Effector memory CD8-positive, alpha-beta T cell (primary cell): ENCODE measurements at regions not wholly inside any gene's neighbourhood (a gene's known extent, or its start where the extent isn't known, plus 50 kb on each side); places are given as distances from the start of the nearest gene placed in this dataset.

Experiments
- ATAC-seq: fragments of 150-1000 bp; cut with Tn5 transposase; replicated peaks from 2 replicates; pipeline ENCODE4 v1.10.0; 2021; ENCODE audit warnings: mild to moderate bottlenecking, moderate library complexity
- DNase-seq, 3 experiments: peaks; one replicate each; pipeline ENCODE4 v3.0.0; 2021
- H3K27ac Mint-ChIP-seq, 2 donors: one replicate each; pipeline ENCODE4 v1.8.0; 2022; ENCODE audit warnings: mild to moderate bottlenecking in 2 of 2, mixed read lengths in 2 of 2, moderate library complexity in 2 of 2
- H3K27me3 Mint-ChIP-seq, 2 donors: one replicate each; pipeline ENCODE4 v1.8.0; 2022; ENCODE audit warnings: mixed read lengths in 2 of 2
- H3K36me3 Mint-ChIP-seq: one replicate; pipeline ENCODE4 v1.8.0; 2022; ENCODE audit warnings: mild to moderate bottlenecking, moderate library complexity, mixed read lengths; ENCODE audit not compliant: insufficient read depth
- H3K4me1 Mint-ChIP-seq, 2 donors: one replicate each; pipeline ENCODE4 v1.8.0; 2022; ENCODE audit warnings: low read depth in 2 of 2, mixed read lengths in 2 of 2
- H3K4me3 Mint-ChIP-seq, 2 donors: one replicate each; pipeline ENCODE4 v1.8.0; 2022; ENCODE audit warnings: mild to moderate bottlenecking in 2 of 2, mixed read lengths in 2 of 2, moderate library complexity in 2 of 2
- H3K9me3 Mint-ChIP-seq, 2 donors: one replicate each; pipeline ENCODE4 v1.8.0; 2022; ENCODE audit warnings: mixed read lengths in 2 of 2

DNA sequence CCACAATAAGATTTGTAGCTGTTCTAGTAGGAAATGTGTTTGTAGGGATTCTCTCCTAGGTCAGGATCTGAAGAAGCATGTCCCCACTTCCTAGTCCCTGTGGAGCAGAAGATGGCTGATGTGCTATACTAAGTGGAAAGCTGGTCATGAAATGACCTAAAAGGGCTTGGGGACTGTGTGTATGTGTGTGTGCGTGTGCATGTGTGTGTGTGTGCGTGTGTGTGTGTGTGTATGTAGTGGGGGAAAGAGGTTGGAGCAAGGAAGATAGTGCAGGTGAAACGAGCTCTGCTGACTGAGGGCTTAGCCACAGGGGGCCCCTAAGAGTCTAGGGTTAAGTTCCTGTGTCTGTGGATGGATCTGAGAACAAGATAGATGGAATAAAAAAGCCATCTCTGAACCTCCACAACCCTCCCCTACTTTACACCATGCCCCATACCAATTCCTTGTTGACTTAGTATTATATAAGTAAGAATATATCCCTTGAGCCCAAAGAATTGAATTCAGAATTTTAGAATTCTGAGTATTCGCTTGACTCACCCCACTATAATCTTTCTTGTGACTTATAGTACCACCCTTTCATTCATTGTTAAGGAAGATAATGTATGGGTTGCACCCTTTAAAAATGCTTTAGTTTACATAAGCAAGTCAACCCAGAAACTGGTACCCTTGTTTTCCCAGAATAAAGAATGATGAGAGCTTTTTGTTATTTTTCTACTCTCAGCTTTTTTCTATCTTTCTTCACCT is 96.1 kb downstream of the RPL22L1 start:
- Mint-ChIP-seq H3K27me3 (peaks cover 22 to 30% of the 10 kb centered on the region in 2 donors), H3K36me3 (no peaks in the 10 kb centered on the region), H3K27ac (no peak overlapping the region), H3K4me1 (no peaks in the 10 kb centered on the region), H3K9me3 (peaks cover 0 to 2% of the 10 kb centered on the region in 2 donors), H3K4me3 (no peak overlapping the region)
- no peak for ATAC-seq
- no peak for DNase-seq

DNA sequence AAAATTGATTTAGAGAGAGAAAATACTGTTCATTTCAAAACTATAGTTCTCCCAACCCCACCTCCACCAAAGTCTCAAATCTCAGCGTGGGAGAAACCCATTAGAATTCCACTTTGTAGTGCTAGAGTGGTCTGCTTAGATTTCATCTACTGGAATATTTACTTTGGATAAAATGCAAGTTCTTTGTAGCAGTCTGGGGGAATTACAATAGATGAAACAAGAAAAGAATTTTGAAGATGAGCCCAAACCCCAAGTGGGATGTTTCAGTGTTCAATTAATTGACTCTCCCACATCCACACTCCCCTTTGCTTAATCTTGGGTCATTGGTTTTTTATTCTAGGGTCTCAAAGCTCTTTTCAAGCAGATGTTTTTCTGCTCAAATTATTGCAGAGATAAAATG is 97.8 kb downstream of the RPL22L1 start:
- ATAC-seq, result no peak
- Mint-ChIP-seq H3K4me1 (no peaks in the 10 kb centered on the region), H3K27me3 (peaks cover 6 to 21% of the 10 kb centered on the region in 2 donors), H3K36me3 (no peaks in the 10 kb centered on the region), H3K4me3 (no peak overlapping the region), H3K9me3 (no peaks in the 10 kb centered on the region), H3K27ac (no peak overlapping the region)
- no peak for DNase-seq

DNA sequence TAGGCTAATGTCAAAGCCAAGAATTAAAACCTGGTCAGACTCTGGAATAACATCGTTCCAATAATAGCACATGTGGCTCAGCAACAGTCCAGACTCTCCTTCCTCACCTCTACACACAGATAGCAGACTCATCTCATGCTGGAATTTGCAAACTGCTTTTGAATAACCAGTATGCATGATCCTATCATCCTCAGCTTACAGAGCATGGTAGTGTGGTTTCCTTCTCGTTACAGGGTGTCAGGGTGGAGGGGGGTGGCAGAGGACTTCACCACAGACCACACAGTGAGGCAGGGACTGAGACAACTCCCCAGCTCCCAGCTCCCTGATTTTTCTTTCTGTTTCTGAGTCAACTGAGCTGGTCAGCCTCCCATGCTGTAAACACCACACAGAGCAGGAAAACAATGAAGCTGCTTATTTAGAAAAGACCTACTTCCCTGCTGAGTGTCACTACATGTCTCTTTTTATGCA is 101.6 kb downstream of the RPL22L1 start:
- DNase-seq (peak in 1 of 3 experiments; percentile 2), ATAC-seq (peak; percentile 96)
- peaks cover 0 to 20% of the 10 kb centered on the region in 2 donors for H3K27me3 Mint-ChIP-seq
- no peaks in the 10 kb centered on the region for H3K4me1 Mint-ChIP-seq
- no peaks in the 10 kb centered on the region for H3K9me3 Mint-ChIP-seq
- H3K4me3 Mint-ChIP-seq, result no peak overlapping the region
- H3K36me3 Mint-ChIP-seq, result no peaks in the 10 kb centered on the region
- no peak overlapping the region for H3K27ac Mint-ChIP-seq

DNA sequence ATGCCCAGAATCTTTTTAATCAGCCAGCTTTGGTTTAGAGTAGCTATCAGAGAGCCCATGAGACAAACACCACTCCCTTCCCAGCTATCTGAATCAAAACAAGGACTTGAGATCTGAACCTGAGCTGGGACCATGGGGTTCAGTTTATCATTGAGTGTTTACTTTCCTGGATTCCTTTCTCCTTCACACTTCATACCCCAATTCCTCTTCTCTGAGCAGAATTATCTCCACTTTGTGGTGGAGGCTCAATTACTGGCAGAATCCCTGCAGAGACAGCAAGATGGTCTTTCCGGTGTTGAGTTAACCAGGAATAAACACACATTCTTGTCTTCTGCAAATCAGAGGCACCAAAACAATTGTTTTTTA is 102.4 kb downstream of the RPL22L1 start:
- ATAC-seq (no peak), DNase-seq (no peak)
- Mint-ChIP-seq H3K27ac (no peak overlapping the region), H3K27me3 (peaks cover 0 to 20% of the 10 kb centered on the region in 2 donors), H3K9me3 (no peaks in the 10 kb centered on the region), H3K36me3 (no peaks in the 10 kb centered on the region), H3K4me3 (no peak overlapping the region), H3K4me1 (no peaks in the 10 kb centered on the region)

DNA sequence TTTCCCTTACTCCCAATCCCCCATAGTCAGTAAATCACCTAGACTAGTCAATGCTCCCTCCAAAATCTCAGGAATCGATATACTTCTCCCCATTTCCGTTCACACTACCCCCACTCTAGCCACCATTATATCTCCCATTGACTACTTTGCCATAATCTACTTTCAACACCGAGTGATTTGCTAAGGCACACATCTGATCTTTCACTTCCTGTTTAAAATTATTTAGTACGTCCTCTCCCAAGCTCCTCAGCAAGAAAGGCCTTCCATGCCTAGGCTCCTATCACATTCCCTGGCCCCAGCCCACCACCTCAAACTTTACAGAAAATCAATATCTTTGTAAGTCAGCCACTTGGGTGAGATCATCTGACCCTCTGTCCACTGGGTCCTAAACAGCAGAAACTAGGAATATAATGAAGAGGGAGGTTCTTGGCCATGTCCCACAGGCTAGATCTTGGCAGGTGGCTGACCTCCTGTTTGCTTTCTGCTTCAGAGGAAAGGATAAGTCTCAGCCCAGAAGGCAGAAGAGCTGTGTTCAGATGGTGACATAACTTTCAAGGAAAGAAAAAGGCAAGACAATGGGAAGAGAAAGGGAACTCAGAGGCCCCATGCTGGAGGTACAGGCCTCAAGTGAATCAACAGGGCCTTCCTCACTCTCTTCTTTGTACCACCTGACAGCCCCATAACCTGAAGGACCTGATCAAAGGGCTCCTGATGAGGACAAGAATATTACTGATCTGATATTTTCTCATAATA is 103.0 kb downstream of the RPL22L1 start:
- DNase-seq, result no peak
- Mint-ChIP-seq H3K9me3 (no peaks in the 10 kb centered on the region), H3K27ac (no peak overlapping the region), H3K36me3 (no peaks in the 10 kb centered on the region), H3K4me1 (no peaks in the 10 kb centered on the region), H3K4me3 (no peak overlapping the region), H3K27me3 (peaks cover 0 to 20% of the 10 kb centered on the region in 2 donors)
- no peak for ATAC-seq

DNA sequence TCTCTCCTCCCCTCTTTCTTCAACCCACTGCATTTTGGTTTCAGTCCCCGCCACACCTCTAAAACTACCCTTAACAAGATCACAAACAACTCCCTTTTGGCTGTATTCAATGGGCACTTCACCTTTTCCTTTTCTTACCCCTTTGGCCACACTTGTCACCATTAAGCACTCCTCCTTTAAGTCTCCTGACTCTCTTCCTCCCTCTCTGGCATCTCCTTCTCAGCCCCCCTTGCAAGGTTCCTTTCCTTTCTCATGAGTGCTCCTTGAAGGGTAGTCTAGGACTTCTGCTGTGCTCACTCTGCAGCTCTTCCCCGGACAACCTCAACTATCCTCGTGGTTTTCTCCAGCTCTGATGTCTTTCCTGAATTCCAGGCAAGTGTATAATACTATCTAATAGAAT is 103.7 kb downstream of the RPL22L1 start:
- no peak overlapping the region for H3K4me3 Mint-ChIP-seq
- H3K36me3 Mint-ChIP-seq, result no peaks in the 10 kb centered on the region
- H3K9me3 Mint-ChIP-seq, result no peaks in the 10 kb centered on the region
- ATAC-seq (no peak), DNase-seq (no peak)
- no peaks in the 10 kb centered on the region for H3K4me1 Mint-ChIP-seq
- H3K27me3 Mint-ChIP-seq, result peaks cover 0 to 20% of the 10 kb centered on the region in 2 donors
- H3K27ac Mint-ChIP-seq, result no peak overlapping the region

DNA sequence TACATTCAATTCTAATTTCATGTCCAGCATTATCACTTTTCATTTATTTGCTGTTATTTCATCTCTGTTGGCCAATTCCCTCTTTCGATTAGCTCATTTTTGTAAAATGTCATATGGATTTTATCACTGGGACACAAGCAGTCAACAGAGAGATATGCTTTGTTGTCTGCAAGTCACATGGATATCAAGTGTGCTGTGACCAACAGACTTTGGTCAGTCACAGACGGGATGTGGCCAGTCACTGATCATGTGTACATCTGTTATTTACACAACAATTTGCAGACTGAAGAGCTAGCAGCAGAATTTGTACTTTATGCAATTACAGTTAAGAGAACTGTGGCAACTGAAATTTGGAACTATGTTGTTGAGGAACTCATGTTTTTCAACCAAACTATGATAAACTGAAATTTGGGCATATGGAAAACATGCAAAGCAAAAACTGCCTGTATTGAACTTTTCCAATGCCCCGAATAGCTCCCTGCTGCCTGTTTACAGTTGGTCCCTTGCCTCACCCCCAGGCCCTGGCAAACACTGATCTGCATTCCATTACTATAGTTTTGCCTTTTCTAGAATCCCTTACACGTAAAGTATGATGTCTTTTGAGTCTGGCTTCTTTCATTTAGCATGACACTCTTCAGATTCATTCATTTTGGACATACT is 104.4 kb downstream of the RPL22L1 start:
- H3K27me3 Mint-ChIP-seq, result peaks cover 0 to 21% of the 10 kb centered on the region in 2 donors
- no peak overlapping the region for H3K4me3 Mint-ChIP-seq
- no peak overlapping the region for H3K27ac Mint-ChIP-seq
- H3K36me3 Mint-ChIP-seq, result no peaks in the 10 kb centered on the region
- H3K4me1 Mint-ChIP-seq, result no peaks in the 10 kb centered on the region
- ATAC-seq, result no peak
- H3K9me3 Mint-ChIP-seq, result no peaks in the 10 kb centered on the region
- DNase-seq, result no peak

DNA sequence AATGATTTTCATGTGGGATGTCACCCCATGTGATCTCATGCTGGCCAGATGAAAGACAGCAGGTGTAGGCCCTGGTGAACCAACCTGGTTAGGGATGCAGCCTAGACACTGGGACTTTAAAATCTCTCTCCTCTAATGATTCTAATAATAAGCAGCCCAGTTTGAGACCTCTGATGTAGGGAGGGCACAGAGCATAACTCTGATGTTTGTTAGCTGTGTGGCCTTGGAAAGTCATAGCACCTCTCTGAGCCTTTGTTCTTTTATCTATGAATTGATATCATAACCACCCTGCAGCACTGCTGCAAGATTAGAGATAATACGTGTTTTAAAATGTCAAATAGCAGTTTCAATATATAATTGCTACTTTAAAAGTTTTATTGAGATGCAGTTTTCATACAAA is 106.0 kb downstream of the RPL22L1 start:
- Mint-ChIP-seq H3K36me3 (no peaks in the 10 kb centered on the region), H3K27me3 (peaks cover 6 to 30% of the 10 kb centered on the region in 2 donors), H3K27ac (no peak overlapping the region), H3K4me3 (no peak overlapping the region), H3K4me1 (no peaks in the 10 kb centered on the region), H3K9me3 (no peaks in the 10 kb centered on the region)
- ATAC-seq (no peak), DNase-seq (no peak)

DNA sequence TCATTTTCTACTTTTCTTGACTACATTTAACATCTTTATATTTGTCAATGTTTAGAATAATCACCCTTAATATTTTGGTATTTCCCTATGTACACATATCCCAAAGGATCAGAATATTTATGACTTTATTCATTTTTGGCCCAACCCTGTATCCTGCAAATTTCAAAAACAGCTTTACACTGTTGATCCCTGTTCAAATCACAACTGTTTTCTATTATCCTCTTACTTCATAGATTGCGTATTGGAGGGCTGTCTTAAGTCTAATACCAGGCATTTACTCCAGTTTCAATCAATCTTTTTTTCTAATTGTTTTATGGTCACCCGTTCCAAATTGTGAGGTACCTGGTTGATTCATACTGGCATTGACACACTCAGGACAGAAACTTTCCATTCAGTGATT is 107.9 kb downstream of the RPL22L1 start:
- Mint-ChIP-seq H3K27me3 (peaks cover 6 to 30% of the 10 kb centered on the region in 2 donors), H3K9me3 (no peaks in the 10 kb centered on the region), H3K4me1 (no peaks in the 10 kb centered on the region), H3K36me3 (no peaks in the 10 kb centered on the region), H3K4me3 (no peak overlapping the region), H3K27ac (no peak overlapping the region)
- ATAC-seq (no peak), DNase-seq (no peak)

DNA sequence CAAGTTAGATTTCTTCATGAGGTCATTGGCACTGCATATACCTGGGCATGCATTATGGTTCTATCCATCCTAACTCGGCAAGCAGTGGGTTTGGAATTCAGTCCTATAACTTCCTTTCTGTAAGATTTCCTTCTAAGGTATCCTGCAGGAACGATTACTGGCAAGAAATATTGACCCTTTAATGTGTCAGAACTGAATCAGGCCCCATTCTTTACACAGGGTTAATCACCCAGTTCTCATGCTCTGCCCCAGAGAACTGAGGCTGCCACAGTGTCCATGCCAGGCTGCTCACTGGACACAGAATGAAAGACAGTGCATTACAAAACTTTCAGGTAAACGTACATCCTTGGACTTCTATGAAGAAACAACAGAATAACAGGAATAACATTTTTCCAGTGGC is 108.9 kb downstream of the RPL22L1 start:
- H3K4me3 Mint-ChIP-seq, result no peak overlapping the region
- no peak for DNase-seq
- H3K27me3 Mint-ChIP-seq, result peaks cover 6 to 26% of the 10 kb centered on the region in 2 donors
- no peaks in the 10 kb centered on the region for H3K36me3 Mint-ChIP-seq
- no peaks in the 10 kb centered on the region for H3K9me3 Mint-ChIP-seq
- H3K4me1 Mint-ChIP-seq, result no peaks in the 10 kb centered on the region
- no peak for ATAC-seq
- peak overlapping the region in 1 of 2 donors; percentile 32 for H3K27ac Mint-ChIP-seq

DNA sequence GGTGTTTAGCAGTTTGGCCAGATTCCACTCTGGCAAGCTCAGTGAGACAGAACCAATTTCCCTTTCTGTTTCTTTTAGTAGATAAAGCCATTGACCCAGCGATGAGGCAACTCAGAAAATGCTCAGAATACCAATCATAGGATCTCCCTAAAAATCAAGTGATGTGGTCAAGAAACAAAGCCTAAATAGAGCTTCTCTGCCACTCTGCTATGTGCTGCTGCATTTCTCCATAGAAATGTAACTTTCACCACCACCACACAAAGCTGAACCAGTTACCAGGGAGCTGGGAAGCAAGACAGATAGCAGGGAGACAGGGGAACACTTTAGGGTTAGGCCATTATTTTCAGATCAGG is 109.8 kb downstream of the RPL22L1 start:
- DNase-seq (no peak), ATAC-seq (no peak)
- no peak overlapping the region for H3K4me3 Mint-ChIP-seq
- H3K36me3 Mint-ChIP-seq, result no peaks in the 10 kb centered on the region
- peaks cover 14 to 22% of the 10 kb centered on the region in 2 donors for H3K27me3 Mint-ChIP-seq
- H3K27ac Mint-ChIP-seq, result peak overlapping the region in 1 of 2 donors; percentile 32
- no peaks in the 10 kb centered on the region for H3K9me3 Mint-ChIP-seq
- no peaks in the 10 kb centered on the region for H3K4me1 Mint-ChIP-seq

DNA sequence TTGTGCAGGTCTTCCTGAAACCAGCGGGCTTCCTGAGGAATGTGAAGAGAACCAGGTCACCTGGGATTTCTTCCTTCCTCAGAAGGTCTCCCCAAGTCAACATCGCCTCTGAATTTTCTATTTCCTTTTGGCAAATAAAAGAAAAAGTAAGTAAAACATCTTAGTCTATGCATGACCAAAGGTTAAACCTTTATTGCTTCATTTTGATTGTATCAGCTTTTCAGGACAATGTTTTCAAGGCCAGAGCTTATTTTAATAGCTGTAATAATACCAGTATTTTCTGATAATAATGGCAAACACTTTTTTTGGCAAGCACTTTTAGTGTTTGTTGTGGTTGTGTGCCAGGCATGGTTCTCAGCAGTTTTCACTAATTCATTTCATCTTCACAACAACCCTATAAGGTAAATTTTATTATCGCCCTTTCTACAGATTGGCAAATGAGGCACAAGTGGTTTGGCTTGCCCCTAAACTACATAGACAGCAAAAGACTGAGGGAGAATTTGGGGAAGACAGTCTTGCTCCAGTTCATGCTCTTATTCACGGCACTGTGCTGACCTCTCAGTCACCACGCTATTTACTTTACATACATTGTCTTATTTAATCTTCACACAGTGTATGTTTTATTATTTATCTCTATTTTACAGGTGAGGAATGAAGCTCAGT is 110.4 kb downstream of the RPL22L1 start:
- H3K4me1 Mint-ChIP-seq, result no peaks in the 10 kb centered on the region
- DNase-seq (no peak), ATAC-seq (no peak)
- no peak overlapping the region for H3K27ac Mint-ChIP-seq
- H3K9me3 Mint-ChIP-seq, result no peaks in the 10 kb centered on the region
- H3K27me3 Mint-ChIP-seq, result peaks cover 20 to 23% of the 10 kb centered on the region in 2 donors
- H3K36me3 Mint-ChIP-seq, result no peaks in the 10 kb centered on the region
- no peak overlapping the region for H3K4me3 Mint-ChIP-seq

DNA sequence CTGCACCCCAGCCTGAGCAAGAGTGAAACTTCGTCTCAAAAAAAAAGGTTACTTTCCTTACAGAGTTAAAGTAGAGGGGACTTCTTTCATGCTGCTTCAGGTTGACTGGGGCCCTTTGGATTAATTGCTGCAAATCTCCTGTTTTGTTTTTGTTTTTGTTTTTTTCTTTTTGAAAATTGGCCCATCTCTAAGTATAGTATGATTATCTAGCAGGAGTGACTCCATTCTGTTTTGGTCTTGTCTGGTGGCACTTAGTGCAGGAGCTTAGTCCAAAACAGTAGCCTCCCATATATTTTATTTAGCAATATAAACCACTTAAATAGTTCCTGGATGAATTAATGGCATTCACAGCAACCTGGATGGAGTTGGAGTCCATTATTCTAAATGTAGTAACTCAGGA is 113.0 kb downstream of the RPL22L1 start:
- DNase-seq (no peak), ATAC-seq (no peak)
- peaks cover 34 to 37% of the 10 kb centered on the region in 2 donors for H3K27me3 Mint-ChIP-seq
- no peaks in the 10 kb centered on the region for H3K36me3 Mint-ChIP-seq
- H3K4me1 Mint-ChIP-seq, result no peaks in the 10 kb centered on the region
- H3K4me3 Mint-ChIP-seq, result no peak overlapping the region
- no peaks in the 10 kb centered on the region for H3K9me3 Mint-ChIP-seq
- H3K27ac Mint-ChIP-seq, result no peak overlapping the region
